CD14-positive monocyte (primary cell): ENCODE measurements at regions not wholly inside any gene's neighbourhood (a gene's known extent, or its start where the extent isn't known, plus 50 kb on each side); places are given as distances from the start of the nearest gene placed in this dataset.

Experiments
- DNase-seq, 3 donors: peaks; one replicate each; pipeline ENCODE4 v3.0.0-alpha.2; 2011 to 2022
- H2AFZ ChIP-seq: 2 replicates; pipeline ENCODE4 v1.6.0; 2012; ENCODE audit warnings: mild to moderate bottlenecking, low read depth, low read length, inconsistent platforms; ENCODE audit not compliant: insufficient read depth, poor library complexity, severe bottlenecking
- H3K27ac ChIP-seq, 2 donors: 1 replicate in 1 of 2; 2 replicates in 1 of 2; pipeline ENCODE4 v1.5.1; 2012 to 2013; ENCODE audit warnings: low read length in 2 of 2, control low read depth in 1 of 2, inconsistent platforms in 1 of 2, low read depth in 1 of 2, mild to moderate bottlenecking in 1 of 2
- H3K27me3 ChIP-seq, 2 donors: one replicate each; pipeline versions ENCODE4 v1.6.0 to v1.6.1; 2011 to 2013; ENCODE audit warnings: low read length in 2 of 2; ENCODE audit not compliant: control insufficient read depth in 2 of 2, insufficient read depth in 2 of 2
- H3K36me3 ChIP-seq, 2 donors: replicated peaks in 1 of 2; 1 replicate in 1 of 2; 2 replicates in 1 of 2; pipeline versions ENCODE4 v1.5.1 to v1.6.1; 2012 to 2013; ENCODE audit warnings: low read length in 2 of 2, control low read depth in 1 of 2, inconsistent platforms in 1 of 2, mild to moderate bottlenecking in 1 of 2; ENCODE audit not compliant: insufficient read depth in 2 of 2, control insufficient read depth in 1 of 2
- H3K4me1 ChIP-seq, 2 donors: 1 replicate in 1 of 2; 2 replicates in 1 of 2; pipeline versions ENCODE4 v1.5.1 to v1.6.1; 2012 to 2013; ENCODE audit warnings: low read length in 2 of 2, control low read depth in 1 of 2, inconsistent platforms in 1 of 2, mild to moderate bottlenecking in 1 of 2, moderate library complexity in 1 of 2; ENCODE audit not compliant: insufficient read depth in 2 of 2, control insufficient read depth in 1 of 2
- H3K4me2 ChIP-seq: replicated peaks from 2 replicates; pipeline ENCODE3; 2012; ENCODE audit warnings: low read length, moderate library complexity, mild to moderate bottlenecking; ENCODE audit not compliant: poor library complexity, severe bottlenecking; ENCODE audit errors: extremely low read depth
- H3K4me3 ChIP-seq, 3 experiments: fragments of 200-600 bp in 1 of 3; sonication (generic) in 1 of 3; replicated peaks in 1 of 3; 1 replicate in 2 of 3; 2 replicates in 1 of 3; pipeline ENCODE4 v1.5.1; 2011 to 2013; ENCODE audit warnings: low read length in 3 of 3, mild to moderate bottlenecking in 3 of 3, control low read depth in 2 of 3, low read depth in 2 of 3, inconsistent platforms in 1 of 3, moderate library complexity in 1 of 3
- H3K79me2 ChIP-seq: 2 replicates; pipeline ENCODE4 v1.6.0; 2012; ENCODE audit warnings: mild to moderate bottlenecking, control low read depth, inconsistent platforms, low read length, moderate library complexity; ENCODE audit not compliant: insufficient read depth
- H3K9ac ChIP-seq: 2 replicates; pipeline ENCODE4 v1.6.0; 2017; ENCODE audit warnings: low read length, mild to moderate bottlenecking; ENCODE audit not compliant: insufficient read depth, poor library complexity, severe bottlenecking
- H3K9me3 ChIP-seq, 2 donors: replicated peaks in 1 of 2; 1 replicate in 1 of 2; 2 replicates in 1 of 2; pipeline versions ENCODE4 v1.5.1 to v1.6.1; 2012 to 2013; ENCODE audit warnings: low read length in 2 of 2, control low read depth in 1 of 2; ENCODE audit not compliant: control insufficient read depth in 1 of 2, insufficient read depth in 1 of 2
- H4K20me1 ChIP-seq: 2 replicates; pipeline ENCODE4 v1.6.0; 2012; ENCODE audit warnings: mild to moderate bottlenecking, low read length, control low read depth, moderate library complexity; ENCODE audit not compliant: insufficient read depth
- H3K27ac Mint-ChIP-seq, 7 donors: one replicate each; pipeline ENCODE4 v1.8.0; 2020; ENCODE audit warnings: mild to moderate bottlenecking in 7 of 7, mixed read lengths in 7 of 7, moderate library complexity in 6 of 7, inconsistent platforms in 2 of 7
- H3K27me3 Mint-ChIP-seq, 3 donors: one replicate each; pipeline ENCODE4 v1.8.0; 2021 to 2022; ENCODE audit warnings: low read depth in 3 of 3, mild to moderate bottlenecking in 3 of 3, mixed read lengths in 3 of 3, moderate library complexity in 3 of 3, inconsistent platforms in 1 of 3
- H3K36me3 Mint-ChIP-seq, 2 donors: one replicate each; pipeline ENCODE4 v1.8.0; 2020; ENCODE audit warnings: mixed read lengths in 2 of 2, inconsistent platforms in 1 of 2, mild to moderate bottlenecking in 1 of 2
- H3K4me1 Mint-ChIP-seq: one replicate; pipeline ENCODE4 v1.8.0; 2020; ENCODE audit warnings: mild to moderate bottlenecking, mixed read lengths
- H3K4me3 Mint-ChIP-seq, 2 donors: one replicate each; pipeline ENCODE4 v1.8.0; 2020; ENCODE audit warnings: mild to moderate bottlenecking in 2 of 2, mixed read lengths in 2 of 2, moderate library complexity in 1 of 2
- H3K9me3 Mint-ChIP-seq, 7 donors: one replicate each; pipeline ENCODE4 v1.8.0; 2020 to 2022; ENCODE audit warnings: mixed read lengths in 7 of 7, mild to moderate bottlenecking in 6 of 7, moderate library complexity in 6 of 7, inconsistent platforms in 2 of 7
- CTCF ChIP-seq: fragments of 200-600 bp; IDR thresholded peaks from one replicate; pipeline ENCODE4 v1.8.0; 2022; ENCODE audit warnings: antibody characterized with exemption, mild to moderate bottlenecking
- WGBS: methylation state at CpG from one replicate; pipeline ENCODE4 v1.1.5; 2013; ENCODE audit warnings: missing lambda C conversion rate; ENCODE audit not compliant: insufficient coverage; 5-methylcytosine and 5-hydroxymethylcytosine counted together
- intact Hi-C, 2 donors: fragments of 100-400 bp; cut with micrococcal nuclease; formaldehyde crosslinking; loops; one replicate each; pipeline versions ENCODE4 v1.15.0 to v1.15.1; 2023

- no peak for TF ChIP-seq CTCF
These were observed 234.1 kb downstream of the SOX4 start for GRCh38 chr6:21827425-21828202.

DNA sequence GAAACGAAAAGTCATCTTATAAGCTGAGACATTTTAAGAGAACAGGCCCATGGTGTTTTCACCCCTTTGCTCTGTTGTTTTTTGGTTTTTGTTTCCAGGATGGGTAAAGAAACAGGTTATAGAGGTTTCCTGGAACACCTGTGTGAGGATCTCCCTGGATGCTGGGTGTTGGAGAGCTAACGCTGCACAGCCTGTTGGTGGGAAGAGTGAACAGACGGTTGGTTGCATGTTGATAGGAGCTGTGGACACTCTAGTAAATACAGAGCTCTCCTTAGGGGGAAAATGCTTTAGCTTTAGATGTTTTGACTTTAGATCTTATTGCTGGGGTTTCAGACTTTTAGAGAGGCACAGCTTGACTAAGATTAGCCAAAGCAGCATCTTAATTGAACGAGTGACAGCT, 235.2 kb downstream of the SOX4 start:
- Histone ChIP-seq H3K4me2 (no peak overlapping the region), H2AFZ (no peak overlapping the region), H4K20me1 (no peaks in the 10 kb centered on the region), H3K27ac (no peak overlapping the region), H3K9me3 (no peaks in the 10 kb centered on the region), H3K79me2 (no peaks in the 10 kb centered on the region), H3K4me3 (no peak overlapping the region), H3K9ac (no peak overlapping the region), H3K36me3 (no peaks in the 10 kb centered on the region), H3K27me3 (no peaks in the 10 kb centered on the region), H3K4me1 (peaks cover 5 to 13% of the 10 kb centered on the region in 2 donors)
- TF ChIP-seq CTCF, result no peak
- no peaks in the 10 kb centered on the region for H3K36me3 Mint-ChIP-seq
- peaks cover 11% of the 10 kb centered on the region for H3K4me1 Mint-ChIP-seq
- peaks cover 0 to 2% (median 2%) of the 10 kb centered on the region in 3 donors for H3K27me3 Mint-ChIP-seq
- intact Hi-C loops, result no loop called here
- no peak overlapping the region for H3K27ac Mint-ChIP-seq
- H3K9me3 Mint-ChIP-seq, result peaks cover 0 to 1% (median 0%) of the 10 kb centered on the region in 7 donors
- no peak for DNase-seq
- no peak overlapping the region for H3K4me3 Mint-ChIP-seq
- 100% methylated on average over 2 of the region's 4 CpGs for WGBS

More at GRCh38 chr6:21827425-21828202, 234.1 kb downstream of the SOX4 start:
- H3K4me3 ChIP-seq, result no peak overlapping the region
- Mint-ChIP-seq H3K4me3 (no peak overlapping the region), H3K4me1 (peaks cover 14% of the 10 kb centered on the region), H3K27me3 (peaks cover 0 to 2% (median 2%) of the 10 kb centered on the region in 3 donors), H3K27ac (no peak overlapping the region), H3K36me3 (no peaks in the 10 kb centered on the region), H3K9me3 (peaks cover 0 to 1% (median 0%) of the 10 kb centered on the region in 7 donors)
- H3K4me2 ChIP-seq, result no peak overlapping the region
- H3K27me3 ChIP-seq, result no peaks in the 10 kb centered on the region
- H3K36me3 ChIP-seq, result no peaks in the 10 kb centered on the region
- WGBS, result 50% methylated on average over 2 of the region's 8 CpGs
- no peaks in the 10 kb centered on the region for H3K9me3 ChIP-seq
- no peaks in the 10 kb centered on the region for H3K79me2 ChIP-seq
- intact Hi-C loops, result no loop called here
- no peaks in the 10 kb centered on the region for H4K20me1 ChIP-seq
- H3K27ac ChIP-seq, result no peak overlapping the region
- H2AFZ ChIP-seq, result no peak overlapping the region
- no peak for DNase-seq
- H3K9ac ChIP-seq, result no peak overlapping the region
- H3K4me1 ChIP-seq, result peaks cover 5 to 17% of the 10 kb centered on the region in 2 donors
